Astrocyte of the spinal cord (primary cell): ENCODE measurements at regions not wholly inside any gene's neighbourhood (a gene's known extent, or its start where the extent isn't known, plus 50 kb on each side); places are given as distances from the start of the nearest gene placed in this dataset.

Experiments used
- DNase-seq: peaks from one replicate; pipeline ENCODE4 v3.0.0; 2011; ENCODE audit warnings: low read depth, low spot score
- H3K4me3 ChIP-seq: 2 replicates; pipeline ENCODE4 v1.5.1; 2011; ENCODE audit warnings: low read depth, mild to moderate bottlenecking, low read length, moderate library complexity
- CTCF ChIP-seq: IDR thresholded peaks from 2 replicates; pipeline ENCODE4 v1.5.1; 2012; ENCODE audit warnings: low read depth, mild to moderate bottlenecking, low read length, inconsistent platforms
- in situ Hi-C: cut with HindIII; loops from 2 replicates; pipeline ENCODE4 v1.10.0; 2017; ENCODE audit warnings: low sequenced_read_pairs

- no peak for TF ChIP-seq CTCF
- H3K4me3 ChIP-seq, result no peak overlapping the region
- no peak for DNase-seq
- in situ Hi-C loops, result no loop called here
Observed at GRCh38 chr4:177124349-177125064, 185.2 kb upstream of the NEIL3 start.

GRCh38 chr4:177125656-177126055, 184.0 kb upstream of the NEIL3 start:
- H3K4me3 ChIP-seq, result no peak overlapping the region
- TF ChIP-seq CTCF, result no peak
- DNase-seq, result no peak
- in situ Hi-C loops, result no loop called here

- peak; percentile 29 for DNase-seq
- TF ChIP-seq CTCF, result no peak
- no peak overlapping the region for H3K4me3 ChIP-seq
- in situ Hi-C loops, result no loop called here
Observed at GRCh38 chr4:177127658-177128057, 182.0 kb upstream of the NEIL3 start.

- no peak overlapping the region for H3K4me3 ChIP-seq
- DNase-seq, result peak; percentile 59
- in situ Hi-C loops, result no loop called here
- no peak for TF ChIP-seq CTCF
Observed at GRCh38 chr4:177128306-177128705, 181.4 kb upstream of the NEIL3 start.

- no peak overlapping the region for H3K4me3 ChIP-seq
- no peak for TF ChIP-seq CTCF
- in situ Hi-C loops, result no loop called here
- no peak for DNase-seq
Observed at GRCh38 chr4:177131736-177132135, 177.9 kb upstream of the NEIL3 start.

- in situ Hi-C loops, result no loop called here
- TF ChIP-seq CTCF, result no peak
- H3K4me3 ChIP-seq, result no peak overlapping the region
- DNase-seq, result no peak
Observed at GRCh38 chr4:177147668-177148067, 162.0 kb upstream of the NEIL3 start.
